ENCODE measurements at regions not wholly inside any gene's neighbourhood (a gene's known extent, or its start where the extent isn't known, plus 50 kb on each side); places are given as distances from the start of the nearest gene placed in this dataset.

- DNase-seq (ENCODE audit: low spot score): no peak
Observed at GRCh38 chr3:76065964-76066363, 280.6 kb upstream of the ZNF717 start.

GRCh38 chr3:76078101-76078500, 292.8 kb upstream of the ZNF717 start:
- DNase-seq (ENCODE audit: low spot score): no peak

DNA sequence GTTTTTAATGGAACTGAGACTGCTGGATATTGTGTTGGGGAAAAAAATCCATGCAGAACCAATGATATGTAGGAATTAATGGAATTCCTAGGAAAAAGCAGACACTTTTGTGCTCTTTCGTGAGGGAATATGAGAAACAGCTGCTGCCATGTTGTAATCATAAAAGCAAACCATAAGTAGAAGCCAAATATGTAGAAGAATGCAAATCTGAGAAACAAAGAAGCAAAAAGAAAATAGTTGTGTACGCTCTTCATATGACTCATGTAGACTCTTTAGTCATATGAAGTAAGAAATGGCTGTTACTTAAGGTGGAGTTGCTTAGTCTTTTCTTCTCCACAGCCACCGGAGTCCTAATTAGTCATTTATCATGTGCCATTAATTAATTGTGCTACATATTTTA, 298.6 kb upstream of the ZNF717 start:
- DNase-seq (ENCODE audit: low spot score): peak; percentile 33

DNA sequence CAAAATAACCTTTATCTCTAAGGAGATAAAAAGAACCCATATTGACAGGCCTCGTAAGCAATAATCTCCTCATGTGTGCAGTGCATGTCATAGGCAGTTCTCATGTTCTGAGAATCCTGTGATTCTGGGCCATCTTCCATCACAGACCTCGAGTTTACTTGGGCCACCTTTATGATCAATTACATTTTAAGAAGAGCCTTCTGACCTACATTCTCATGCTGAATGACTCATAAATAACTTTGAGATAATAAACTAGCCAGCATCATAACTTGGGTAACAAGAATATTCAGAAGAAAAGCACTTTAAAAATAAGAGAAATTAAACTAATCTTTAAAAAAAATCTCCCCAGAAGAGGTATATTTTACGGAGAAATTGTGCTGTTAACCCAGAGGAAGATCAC, 310.7 kb upstream of the ZNF717 start:
- DNase-seq (ENCODE audit: low spot score): peak; percentile 8

DNA sequence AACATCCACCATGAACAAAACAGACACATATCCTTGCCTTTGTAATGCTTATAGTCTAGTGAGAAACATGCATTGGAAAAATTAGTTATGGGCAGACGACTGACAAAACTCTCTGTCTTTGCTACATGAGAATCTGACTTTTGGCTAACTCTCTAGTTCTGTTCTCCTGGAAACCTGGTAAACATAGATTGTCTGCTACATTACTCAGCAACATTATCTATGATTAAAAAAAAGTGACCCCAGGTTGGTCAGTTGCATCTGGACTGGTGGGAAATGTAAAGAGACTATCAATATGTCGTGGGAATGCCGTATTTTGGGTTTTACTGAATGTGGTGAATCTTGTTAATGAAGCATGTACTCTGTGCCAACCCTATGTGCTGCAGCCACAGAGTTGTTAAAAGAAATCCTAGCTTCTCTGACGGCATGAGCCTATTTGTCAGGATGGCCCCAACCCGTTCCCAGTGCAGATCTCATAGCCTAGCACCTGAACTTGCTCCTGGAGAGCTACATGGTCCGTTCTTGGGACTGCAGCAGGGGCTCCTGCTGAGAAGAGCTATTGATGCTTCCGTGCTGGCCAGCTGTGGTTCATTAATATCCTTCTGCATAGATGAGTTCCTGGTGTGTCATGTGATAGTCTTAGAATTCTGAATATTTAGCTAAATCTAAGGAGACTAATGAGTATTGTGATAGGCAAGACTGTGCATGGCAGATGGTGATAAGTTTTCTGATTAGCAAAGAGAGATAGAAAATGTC, 311.7 kb upstream of the ZNF717 start:
- DNase-seq (ENCODE audit: low spot score): peak; percentile 12

GRCh38 chr3:76097589-76097969, 312.2 kb upstream of the ZNF717 start:
- peak; percentile 13 for DNase-seq (ENCODE audit: low spot score)

- DNase-seq (ENCODE audit: low spot score): no peak
Observed at GRCh38 chr3:76099956-76100355, 314.6 kb upstream of the ZNF717 start.

GRCh38 chr3:76107935-76108570, 322.7 kb upstream of the ZNF717 start:
- DNase-seq (ENCODE audit: low spot score): peak; percentile 58

- DNase-seq (ENCODE audit: low spot score): no peak
Observed at GRCh38 chr3:76111808-76112207, 326.5 kb upstream of the ZNF717 start.

- DNase-seq (ENCODE audit: low spot score): peak; percentile 10
Observed at GRCh38 chr3:76122007-76122406, 336.7 kb upstream of the ZNF717 start.

DNA sequence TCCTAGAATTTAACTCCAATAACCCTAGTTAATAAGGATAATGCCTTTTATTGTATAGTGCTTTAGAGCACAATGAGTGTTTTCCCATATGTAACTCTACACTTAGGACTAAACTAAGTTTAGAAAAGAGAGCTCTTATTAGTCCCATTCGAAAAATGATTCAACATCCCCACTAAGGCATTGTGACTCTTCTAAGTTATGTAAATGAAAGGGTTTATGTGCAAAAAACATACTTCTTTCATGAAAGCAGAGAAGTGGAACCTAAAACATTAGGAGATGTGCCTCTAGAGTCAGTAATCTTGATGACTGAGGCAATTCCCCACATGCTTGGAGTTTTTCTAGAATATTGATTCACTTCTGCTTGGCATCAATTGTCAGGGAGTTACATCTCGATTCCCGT, 344.1 kb upstream of the ZNF717 start:
- no peak for DNase-seq (ENCODE audit: low spot score)

DNA sequence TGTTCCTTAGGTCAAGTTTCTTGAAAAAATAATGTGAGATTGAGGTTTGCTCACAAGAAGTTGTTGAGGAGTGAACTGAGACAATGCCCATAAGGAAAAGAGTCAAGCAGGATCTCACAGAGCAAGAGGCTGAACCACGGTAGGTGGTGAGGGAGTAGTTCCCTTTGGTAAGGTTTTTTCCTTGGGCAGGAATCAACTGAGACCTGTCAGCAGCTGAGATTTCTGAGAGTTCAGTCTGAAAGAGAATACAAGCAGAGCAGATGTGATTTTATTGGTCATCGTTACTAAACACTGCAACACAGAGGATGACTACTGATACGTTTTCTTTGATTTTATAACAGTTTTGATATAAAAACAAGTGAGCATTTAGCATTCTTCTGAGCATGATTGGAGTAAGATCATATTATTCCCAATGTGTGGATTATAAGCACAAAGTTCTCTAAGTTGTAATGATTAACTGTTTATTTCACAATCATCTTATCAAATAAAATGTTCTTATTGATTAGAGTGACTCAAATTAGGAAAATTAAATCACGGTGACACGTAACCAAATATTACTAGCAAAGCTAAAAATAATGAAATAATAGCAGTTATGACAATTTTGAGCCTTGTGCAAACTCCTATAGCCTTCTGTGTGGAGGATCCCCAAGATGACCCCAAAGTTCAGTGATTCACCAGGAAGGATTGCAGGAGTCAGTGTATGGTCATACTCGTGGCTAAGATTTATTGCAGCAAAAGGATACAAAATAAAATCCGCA, 346.2 kb upstream of the ZNF717 start:
- peak; percentile 43 for DNase-seq (ENCODE audit: low spot score)

DNA sequence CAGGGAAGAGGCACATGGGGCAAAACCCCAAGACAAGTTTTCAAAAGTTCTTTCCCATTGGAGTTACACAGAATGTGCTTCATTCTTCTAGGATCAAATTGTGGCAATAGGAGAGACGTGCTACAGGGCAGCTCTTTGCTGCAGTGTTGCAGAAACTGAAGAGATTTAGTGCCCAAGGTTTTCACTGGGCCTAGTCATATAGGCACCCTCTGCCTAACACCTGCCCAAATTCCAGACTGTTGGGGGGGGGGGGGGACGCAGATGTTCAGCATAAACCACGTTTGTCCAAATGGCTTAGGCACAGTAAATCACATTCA, 346.8 kb upstream of the ZNF717 start:
- no peak for DNase-seq (ENCODE audit: low spot score)

DNA sequence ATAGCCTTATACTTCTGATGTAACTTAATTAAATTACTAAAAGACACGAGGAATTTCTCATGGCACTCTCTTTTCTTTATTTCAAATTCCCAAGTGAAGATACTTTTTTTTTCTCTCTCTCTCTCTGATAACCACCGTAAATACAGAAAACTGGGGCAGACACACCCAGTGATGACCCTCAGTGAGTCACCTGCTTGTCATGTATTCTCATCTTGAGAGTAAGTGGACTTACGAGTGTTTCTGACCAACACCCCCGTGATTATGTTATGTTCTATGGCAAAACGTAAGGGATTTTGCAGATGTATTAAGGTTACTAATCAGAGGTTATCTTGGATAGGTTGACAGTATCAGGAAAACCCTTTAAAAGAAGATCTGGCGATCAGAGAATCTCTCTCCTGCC, 348.8 kb upstream of the ZNF717 start:
- peak; percentile 13 for DNase-seq (ENCODE audit: low spot score)

DNA sequence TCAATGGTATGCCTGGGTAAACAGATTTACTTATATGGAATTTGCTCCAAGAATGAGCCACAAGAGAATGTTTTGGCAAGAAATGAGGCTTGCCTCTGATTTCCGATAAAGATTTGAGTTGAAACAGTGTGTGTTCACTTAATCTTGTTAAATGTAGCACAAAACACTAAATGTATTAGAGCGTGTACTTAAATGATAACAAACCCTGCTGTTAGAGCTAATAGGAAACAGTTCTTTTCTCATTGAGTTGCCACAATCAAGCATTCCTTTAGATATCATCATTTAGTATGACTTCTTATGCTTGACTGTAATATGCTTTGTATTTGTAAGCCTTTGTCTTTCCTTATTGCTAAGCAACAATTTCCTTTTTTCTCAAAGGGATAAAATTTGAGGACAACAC, 353.6 kb upstream of the ZNF717 start:
- peak; percentile 8 for DNase-seq (ENCODE audit: low spot score)

GRCh38 chr3:76147846-76148245, 362.5 kb upstream of the ZNF717 start:
- no peak for DNase-seq (ENCODE audit: low spot score)

DNA sequence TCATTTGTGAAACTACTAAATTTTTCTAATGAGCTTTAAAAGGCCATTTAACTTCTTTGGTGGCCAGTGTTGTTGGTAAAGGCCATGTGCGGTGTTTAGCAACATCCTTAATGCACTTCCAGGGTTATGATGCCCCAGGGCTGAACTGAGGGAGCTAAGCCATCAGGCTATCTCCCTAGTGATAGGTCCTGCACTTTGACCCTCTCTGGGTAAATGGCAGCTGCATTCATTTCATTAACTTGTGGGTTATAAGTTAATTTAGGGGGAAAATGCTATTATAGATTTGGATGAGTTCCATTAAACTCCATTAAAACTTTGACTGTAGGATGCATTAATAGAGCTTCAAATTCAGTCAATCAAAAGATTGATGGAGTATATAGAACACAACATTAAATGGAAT, 366.7 kb upstream of the ZNF717 start:
- DNase-seq (ENCODE audit: low spot score): no peak

DNA sequence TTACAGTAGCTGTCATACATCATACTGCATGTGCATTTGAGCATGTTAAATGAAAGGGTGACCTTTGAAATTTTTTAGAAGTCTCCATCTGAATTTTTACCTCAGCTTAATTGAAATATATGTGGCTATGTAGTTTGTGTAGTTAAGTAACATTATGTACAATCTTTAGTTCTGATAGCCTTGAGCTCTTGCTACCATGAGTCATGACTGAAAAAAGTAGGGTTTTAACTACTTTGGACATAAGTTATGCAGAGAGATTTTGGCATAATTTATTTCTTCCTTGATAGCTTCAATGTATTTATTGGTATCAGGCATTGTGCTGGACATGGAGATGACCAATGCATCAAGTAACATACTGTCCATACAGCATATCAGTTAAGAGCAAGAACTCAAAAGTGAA, 376.5 kb upstream of the ZNF717 start:
- no peak for DNase-seq (ENCODE audit: low spot score)

DNA sequence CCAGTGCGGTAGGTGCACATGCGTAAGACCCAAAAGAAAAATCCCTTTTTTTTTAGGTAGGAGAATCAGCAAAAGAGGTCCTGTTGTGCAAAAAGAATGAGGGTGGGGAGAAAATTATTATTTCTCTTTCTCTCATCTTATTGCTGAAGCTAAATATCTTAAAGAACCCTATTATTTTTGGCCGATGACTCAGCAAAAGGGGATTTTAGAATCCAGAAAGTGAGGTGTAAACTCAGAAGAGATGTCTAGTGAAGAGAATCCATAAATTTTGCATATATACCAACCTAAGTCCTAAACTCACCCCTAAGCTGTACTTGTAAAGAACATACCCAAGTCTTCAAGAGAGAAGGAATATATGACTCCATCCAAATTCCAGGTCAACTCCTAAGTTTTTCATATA, 386.3 kb upstream of the ZNF717 start:
- no peak for DNase-seq (ENCODE audit: low spot score)

- DNase-seq (ENCODE audit: low spot score): no peak
Observed at GRCh38 chr3:76177610-76178009, 392.3 kb upstream of the ZNF717 start.

DNA sequence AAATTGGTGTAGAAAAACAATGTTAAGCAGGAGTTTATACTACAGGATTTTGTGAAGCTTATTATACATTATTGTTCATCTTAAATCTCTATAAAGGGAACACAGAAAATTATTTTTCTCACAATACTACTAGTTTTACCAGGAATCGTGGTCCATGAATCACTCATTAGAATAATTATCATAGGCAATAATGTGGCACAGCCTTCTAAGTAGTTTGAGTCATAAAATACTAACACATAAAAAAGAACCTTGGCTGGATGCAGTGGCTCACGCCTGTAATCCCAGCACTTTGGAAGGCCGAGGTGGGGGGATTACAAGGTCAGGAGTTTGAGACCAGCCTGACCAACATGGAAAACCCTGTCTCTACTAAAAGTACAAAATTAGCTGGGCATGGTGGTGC, 393.1 kb upstream of the ZNF717 start:
- DNase-seq (ENCODE audit: low spot score): no peak

DNA sequence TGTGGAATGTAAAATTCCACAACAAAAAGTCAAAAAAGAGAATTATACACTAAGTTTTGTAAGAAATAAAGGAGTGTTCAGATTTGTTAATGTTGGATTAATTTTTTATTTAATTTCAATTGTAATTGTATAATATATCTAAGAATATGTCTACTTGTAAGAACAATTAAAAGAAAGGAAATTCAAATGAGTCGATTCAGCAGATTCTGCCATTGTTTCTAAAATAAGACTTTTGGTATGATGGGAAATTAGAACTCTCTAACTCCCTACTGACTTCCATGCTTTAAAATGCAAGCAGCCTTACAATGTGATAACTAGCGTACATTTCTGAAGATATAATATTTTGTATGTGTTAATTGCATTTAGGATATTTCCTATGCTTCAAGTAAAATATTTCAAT, 395.9 kb upstream of the ZNF717 start:
- no peak for DNase-seq (ENCODE audit: low spot score)

DNA sequence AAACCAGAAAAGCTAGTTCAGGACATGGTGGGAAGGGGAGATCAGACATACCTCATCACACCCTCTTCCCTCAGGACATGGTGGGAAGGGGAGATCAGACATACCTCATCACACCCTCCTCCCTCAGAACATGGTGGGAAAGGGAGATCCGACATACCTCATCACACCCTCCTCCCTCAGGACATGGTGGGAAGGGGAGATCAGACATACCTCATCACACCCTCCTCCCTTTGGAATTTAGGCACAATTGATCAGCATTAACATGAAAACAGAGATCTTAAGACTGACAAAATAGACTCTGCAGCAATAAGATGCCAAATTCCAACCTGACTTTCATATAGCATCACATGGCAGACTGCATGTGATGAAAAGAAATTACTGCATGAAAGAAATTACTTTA, 412.7 kb upstream of the ZNF717 start:
- DNase-seq (ENCODE audit: low spot score): no peak

Data from AG20443 (cell line).